RWPE1 (cell line): ENCODE measurements at regions not wholly inside any gene's neighbourhood (a gene's known extent, or its start where the extent isn't known, plus 50 kb on each side); places are given as distances from the start of the nearest gene placed in this dataset.

Experiments used
- CTCF ChIA-PET: fragments of 350-600 bp; sonication (Branson Sonifier 250); formaldehyde crosslinking; extraction: SDS; loops from one replicate; lab custom pipeline; 2021; lab: Yijun Ruan, JAX
- POLR2A ChIA-PET: fragments of 400-600 bp; formaldehyde crosslinking; extraction: SDS; loops from one replicate; lab custom pipeline; 2020; ENCODE audit warnings: antibody characterized with exemption; ENCODE audit not compliant: low non-redundant PET; lab: Yijun Ruan, JAX
- DNase-seq: peaks from one replicate; pipeline ENCODE4 v3.0.0; 2012; ENCODE audit warnings: low spot score
- H3K27ac ChIP-seq: fragments of 450-650 bp; 2 replicates; pipeline ENCODE4 v1.5.1; 2017
- TF ChIP-seq, protein P1 (sequence below): fragments of 450-650 bp; conservative IDR thresholded peaks from 2 replicates; pipeline ENCODE4 v1.5.1; 2017; ENCODE audit warnings: low read depth, mild to moderate bottlenecking

DNA sequence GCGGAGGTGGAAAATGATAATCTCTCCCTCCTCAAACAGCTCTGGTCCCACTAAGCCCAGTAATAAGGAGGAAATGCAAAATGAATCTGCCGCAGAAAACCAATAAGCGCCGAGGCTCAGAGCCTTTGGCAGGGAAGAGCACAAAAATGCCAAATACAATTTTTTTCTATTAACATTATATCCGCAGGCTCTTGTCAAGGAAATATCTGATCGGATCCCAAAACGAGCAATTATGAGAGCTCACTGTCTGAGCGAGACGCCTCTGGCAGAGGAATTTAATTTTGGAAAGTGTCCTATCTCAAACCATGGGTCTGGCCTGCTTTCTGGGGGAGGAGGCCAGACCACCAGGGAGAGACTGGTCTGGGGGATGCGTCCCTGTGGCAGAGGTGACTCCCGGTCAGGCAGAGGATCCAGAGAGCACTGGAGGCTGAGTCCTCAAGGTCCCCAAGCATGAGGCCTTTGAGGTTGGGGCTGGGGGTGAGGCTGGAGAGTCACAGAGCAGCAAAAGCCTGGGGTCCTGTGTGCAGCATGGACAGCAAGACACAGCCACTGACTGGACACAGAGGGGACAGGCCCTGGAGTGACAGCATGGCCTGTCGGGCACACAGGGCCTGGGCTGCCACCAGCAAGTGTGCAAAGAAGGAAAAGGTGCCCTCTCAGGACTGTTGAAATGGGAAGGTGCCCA lies 342.8 kb upstream of the SFSWAP start:
- no peak for DNase-seq
- CTCF ChIA-PET, result no interaction called here
- H3K27ac ChIP-seq, result no peak overlapping the region
- POLR2A ChIA-PET, result no interaction called here
- TF ChIP-seq, protein P1, sequence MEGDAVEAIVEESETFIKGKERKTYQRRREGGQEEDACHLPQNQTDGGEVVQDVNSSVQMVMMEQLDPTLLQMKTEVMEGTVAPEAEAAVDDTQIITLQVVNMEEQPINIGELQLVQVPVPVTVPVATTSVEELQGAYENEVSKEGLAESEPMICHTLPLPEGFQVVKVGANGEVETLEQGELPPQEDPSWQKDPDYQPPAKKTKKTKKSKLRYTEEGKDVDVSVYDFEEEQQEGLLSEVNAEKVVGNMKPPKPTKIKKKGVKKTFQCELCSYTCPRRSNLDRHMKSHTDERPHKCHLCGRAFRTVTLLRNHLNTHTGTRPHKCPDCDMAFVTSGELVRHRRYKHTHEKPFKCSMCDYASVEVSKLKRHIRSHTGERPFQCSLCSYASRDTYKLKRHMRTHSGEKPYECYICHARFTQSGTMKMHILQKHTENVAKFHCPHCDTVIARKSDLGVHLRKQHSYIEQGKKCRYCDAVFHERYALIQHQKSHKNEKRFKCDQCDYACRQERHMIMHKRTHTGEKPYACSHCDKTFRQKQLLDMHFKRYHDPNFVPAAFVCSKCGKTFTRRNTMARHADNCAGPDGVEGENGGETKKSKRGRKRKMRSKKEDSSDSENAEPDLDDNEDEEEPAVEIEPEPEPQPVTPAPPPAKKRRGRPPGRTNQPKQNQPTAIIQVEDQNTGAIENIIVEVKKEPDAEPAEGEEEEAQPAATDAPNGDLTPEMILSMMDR, result no peak

DNA sequence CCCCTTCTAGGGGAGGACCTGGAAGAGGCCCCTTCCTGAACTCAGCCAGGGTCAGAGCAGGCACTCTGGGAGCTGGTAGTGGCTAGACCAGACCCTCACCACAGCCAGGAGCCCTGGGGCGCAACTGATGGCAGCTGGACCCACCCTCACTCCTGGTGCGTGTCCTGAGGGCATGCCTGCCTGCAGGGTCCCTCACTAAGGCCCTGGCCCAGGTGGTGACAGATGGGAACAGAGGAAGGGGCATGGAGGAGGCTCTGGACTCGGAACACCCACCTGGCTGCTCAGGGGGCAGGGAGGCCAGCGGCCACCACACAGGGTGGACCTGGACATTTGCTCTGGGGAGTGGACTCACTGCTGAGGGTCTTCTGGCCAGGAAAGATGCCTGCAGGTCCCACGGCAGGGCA lies 342.2 kb upstream of the SFSWAP start:
- ChIA-PET POLR2A (no interaction called here), CTCF (no interaction called here)
- no peak overlapping the region for H3K27ac ChIP-seq
- DNase-seq, result no peak
- TF ChIP-seq, protein P1, result no peak

DNA sequence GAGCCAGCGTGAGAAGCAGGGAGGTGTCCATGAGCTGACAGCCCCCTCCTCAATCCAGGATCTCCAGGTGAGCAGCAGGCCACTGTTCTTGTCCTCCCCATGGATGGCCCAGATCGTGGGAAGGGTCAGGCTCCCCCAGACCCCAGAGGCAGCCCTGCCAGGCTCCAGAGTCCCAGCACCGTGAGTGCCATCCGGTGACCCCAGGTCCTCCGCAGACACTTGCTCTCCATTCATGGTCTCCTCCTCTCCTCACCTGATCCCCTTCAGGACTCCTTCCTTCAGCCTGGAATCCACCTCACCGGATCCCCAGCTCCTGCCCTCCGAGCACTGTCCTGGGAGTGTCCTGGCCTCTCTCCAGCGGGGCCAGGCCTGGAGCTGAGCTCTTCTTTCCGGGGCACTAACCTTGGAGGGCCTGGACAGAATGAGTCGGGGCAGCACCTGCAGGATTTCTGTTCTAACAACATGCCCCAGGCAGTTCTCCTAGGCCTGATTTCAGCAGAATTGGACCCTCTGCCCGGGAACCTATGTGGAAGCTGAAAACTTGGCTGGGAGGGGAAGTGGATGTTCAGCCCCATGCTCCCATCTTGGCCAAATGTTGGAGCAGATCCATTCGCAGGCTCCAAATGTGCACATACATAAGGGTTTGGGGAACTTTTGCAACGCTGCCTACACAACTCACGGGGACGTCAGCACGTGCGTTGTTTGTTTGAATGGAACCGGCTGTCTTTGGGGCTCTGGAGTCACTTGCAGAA lies 341.6 kb upstream of the SFSWAP start:
- DNase-seq, result no peak
- CTCF ChIA-PET, result no interaction called here
- TF ChIP-seq, protein P1, result no peak
- POLR2A ChIA-PET, result no interaction called here
- H3K27ac ChIP-seq, result no peak overlapping the region

GRCh38 chr12:131370321-131370720 lies 340.6 kb upstream of the SFSWAP start:
- no peak for DNase-seq
- ChIA-PET CTCF (no interaction called here), POLR2A (no interaction called here)
- no peak overlapping the region for H3K27ac ChIP-seq
- TF ChIP-seq, protein P1, result no peak

DNA sequence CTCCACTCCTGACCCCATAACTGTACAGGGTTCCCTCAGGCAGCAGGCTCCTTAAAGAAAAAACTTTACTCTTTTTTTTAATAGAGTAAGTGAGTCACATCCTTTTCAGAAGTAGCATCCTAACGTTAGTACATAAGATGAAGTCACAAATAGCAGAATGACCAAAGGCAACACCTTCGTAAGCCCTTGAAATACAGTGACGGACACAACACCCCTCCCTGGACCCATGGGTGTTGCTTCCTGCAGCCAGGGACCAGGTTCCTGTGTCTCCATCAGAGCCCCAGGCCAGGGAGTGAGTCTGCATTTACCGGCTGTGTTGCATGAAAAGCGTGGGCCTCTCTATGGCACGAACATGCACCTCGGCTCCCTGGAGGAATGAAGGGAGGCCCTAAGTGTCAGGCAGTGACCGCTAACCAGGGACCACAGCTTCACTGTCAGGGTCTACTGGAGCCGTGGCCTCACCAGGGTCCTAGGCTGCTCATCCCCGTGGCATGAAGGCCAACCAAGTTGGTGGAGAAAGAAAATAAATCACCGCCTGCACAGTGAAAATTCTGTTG lies 340.0 kb upstream of the SFSWAP start:
- no peak for DNase-seq
- TF ChIP-seq, protein P1, result no peak
- H3K27ac ChIP-seq, result no peak overlapping the region; the same call in 1 of the 2 replicates
- CTCF ChIA-PET, result no interaction called here
- POLR2A ChIA-PET, result no interaction called here

GRCh38 chr12:131371401-131372170 lies 339.3 kb upstream of the SFSWAP start:
- CTCF ChIA-PET, result no interaction called here
- peak overlapping the region; percentile 48 for H3K27ac ChIP-seq
- POLR2A ChIA-PET, result no interaction called here
- TF ChIP-seq, protein P1, result no peak
- DNase-seq, result no peak
